ENCODE measurements at regions not wholly inside any gene's neighbourhood (a gene's known extent, or its start where the extent isn't known, plus 50 kb on each side); places are given as distances from the start of the nearest gene placed in this dataset.

- H3K27ac Mint-ChIP-seq, result no peak overlapping the region
- no peaks in the 10 kb centered on the region for H3K4me1 Mint-ChIP-seq (ENCODE audit: low read depth in 2 of 2)
- H3K27me3 Mint-ChIP-seq, result no peaks in the 10 kb centered on the region
- no peaks in the 10 kb centered on the region for H3K36me3 Mint-ChIP-seq (ENCODE audit: insufficient read depth)
- DNase-seq (no peak), ATAC-seq (replicated peaks) (no peak)
- peaks cover 3 to 6% of the 10 kb centered on the region in 2 donors for H3K9me3 Mint-ChIP-seq
- H3K4me3 Mint-ChIP-seq, result no peak overlapping the region
Observed at GRCh38 chr6:91126876-91127275, 540.0 kb upstream of the MAP3K7 start.

DNA sequence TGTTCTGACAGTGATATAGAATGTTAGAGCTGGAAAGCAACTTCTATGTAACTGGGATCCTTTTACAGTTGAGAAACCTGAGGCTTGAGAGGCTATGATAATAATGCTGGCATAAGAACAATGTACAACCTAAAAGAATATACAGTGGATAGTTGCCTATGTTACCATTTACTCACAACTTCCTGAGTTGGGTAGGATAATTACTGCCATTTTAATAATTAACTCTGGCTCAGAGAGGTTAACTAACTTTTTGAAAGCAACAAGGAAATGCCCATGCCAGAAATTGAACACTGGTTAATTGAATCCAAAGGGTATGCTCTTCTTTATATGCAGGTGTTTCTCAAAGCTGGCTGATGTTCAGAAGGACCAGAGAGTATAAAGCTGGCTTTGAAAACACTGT lies 530.7 kb upstream of the MAP3K7 start:
- H3K27ac Mint-ChIP-seq, result no peak overlapping the region
- DNase-seq, result no peak
- no peaks in the 10 kb centered on the region for H3K27me3 Mint-ChIP-seq
- no peak overlapping the region for H3K4me3 Mint-ChIP-seq
- peaks cover 4 to 7% of the 10 kb centered on the region in 2 donors for H3K9me3 Mint-ChIP-seq
- no peaks in the 10 kb centered on the region for H3K36me3 Mint-ChIP-seq (ENCODE audit: insufficient read depth)
- ATAC-seq (replicated peaks), result no peak
- H3K4me1 Mint-ChIP-seq (ENCODE audit: low read depth in 2 of 2), result no peaks in the 10 kb centered on the region

GRCh38 chr6:91114123-91114708 lies 527.3 kb upstream of the MAP3K7 start:
- Mint-ChIP-seq H3K4me1 (ENCODE audit: low read depth in 2 of 2) (no peaks in the 10 kb centered on the region), H3K27ac (no peak overlapping the region), H3K36me3 (ENCODE audit: insufficient read depth) (no peaks in the 10 kb centered on the region), H3K9me3 (peaks cover 4 to 7% of the 10 kb centered on the region in 2 donors), H3K4me3 (no peak overlapping the region), H3K27me3 (no peaks in the 10 kb centered on the region)
- ATAC-seq (replicated peaks) (no peak), DNase-seq (no peak)

DNA sequence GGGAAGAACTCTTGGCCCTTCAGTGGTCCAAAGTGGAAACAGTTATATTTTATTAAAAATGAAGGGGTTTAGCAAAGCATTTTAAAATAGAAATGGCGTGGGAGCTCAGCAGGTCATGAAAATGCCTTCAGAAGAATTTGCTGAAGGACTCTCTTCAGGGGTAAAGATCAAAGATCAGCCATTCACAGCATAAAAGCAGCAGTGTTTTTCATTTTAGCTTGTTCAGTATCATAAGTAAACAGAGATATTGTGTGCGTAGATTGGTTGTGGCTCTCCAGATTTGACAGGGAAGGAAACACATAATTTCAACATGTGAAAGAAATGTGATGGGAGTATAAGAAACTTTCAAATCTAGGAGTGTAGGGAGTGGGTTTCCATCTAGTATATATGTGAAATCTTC lies 519.2 kb upstream of the MAP3K7 start:
- H3K9me3 Mint-ChIP-seq, result peaks cover 0 to 1% of the 10 kb centered on the region in 2 donors
- H3K36me3 Mint-ChIP-seq (ENCODE audit: insufficient read depth), result no peaks in the 10 kb centered on the region
- no peak for ATAC-seq (replicated peaks)
- no peaks in the 10 kb centered on the region for H3K4me1 Mint-ChIP-seq (ENCODE audit: low read depth in 2 of 2)
- no peak overlapping the region for H3K4me3 Mint-ChIP-seq
- H3K27me3 Mint-ChIP-seq, result no peaks in the 10 kb centered on the region
- no peak overlapping the region for H3K27ac Mint-ChIP-seq
- DNase-seq, result no peak

DNA sequence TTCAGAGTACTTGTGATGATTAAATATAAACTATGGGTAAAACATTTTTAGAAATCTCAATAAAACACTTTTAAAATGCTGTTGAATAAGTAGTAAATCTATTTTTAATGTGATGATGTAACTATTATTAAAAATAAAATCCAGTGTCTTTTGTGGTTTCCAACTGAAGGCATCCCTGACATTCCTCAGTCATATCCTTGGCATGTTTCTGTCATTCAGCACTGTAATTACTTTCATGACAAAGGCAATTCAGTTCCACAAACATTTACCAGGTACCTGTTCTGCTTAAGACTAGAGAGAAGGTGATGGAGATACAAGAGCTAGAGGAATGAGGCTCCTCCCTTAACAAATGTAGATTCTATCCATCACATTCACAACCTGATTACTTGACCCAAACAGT lies 518.7 kb upstream of the MAP3K7 start:
- ATAC-seq (replicated peaks), result no peak
- Mint-ChIP-seq H3K27ac (no peak overlapping the region), H3K9me3 (peaks cover 0 to 1% of the 10 kb centered on the region in 2 donors), H3K4me1 (ENCODE audit: low read depth in 2 of 2) (no peaks in the 10 kb centered on the region), H3K27me3 (no peaks in the 10 kb centered on the region), H3K36me3 (ENCODE audit: insufficient read depth) (no peaks in the 10 kb centered on the region), H3K4me3 (no peak overlapping the region)
- no peak for DNase-seq

- no peak for ATAC-seq (replicated peaks)
- H3K27me3 Mint-ChIP-seq, result no peaks in the 10 kb centered on the region
- no peak overlapping the region for H3K27ac Mint-ChIP-seq
- H3K36me3 Mint-ChIP-seq (ENCODE audit: insufficient read depth), result no peaks in the 10 kb centered on the region
- peaks cover 0 to 1% of the 10 kb centered on the region in 2 donors for H3K4me1 Mint-ChIP-seq (ENCODE audit: low read depth in 2 of 2)
- peaks cover 0 to 5% of the 10 kb centered on the region in 2 donors for H3K9me3 Mint-ChIP-seq
- no peak overlapping the region for H3K4me3 Mint-ChIP-seq
- DNase-seq, result no peak
Observed at GRCh38 chr6:91099479-91099878, 512.6 kb upstream of the MAP3K7 start.

DNA sequence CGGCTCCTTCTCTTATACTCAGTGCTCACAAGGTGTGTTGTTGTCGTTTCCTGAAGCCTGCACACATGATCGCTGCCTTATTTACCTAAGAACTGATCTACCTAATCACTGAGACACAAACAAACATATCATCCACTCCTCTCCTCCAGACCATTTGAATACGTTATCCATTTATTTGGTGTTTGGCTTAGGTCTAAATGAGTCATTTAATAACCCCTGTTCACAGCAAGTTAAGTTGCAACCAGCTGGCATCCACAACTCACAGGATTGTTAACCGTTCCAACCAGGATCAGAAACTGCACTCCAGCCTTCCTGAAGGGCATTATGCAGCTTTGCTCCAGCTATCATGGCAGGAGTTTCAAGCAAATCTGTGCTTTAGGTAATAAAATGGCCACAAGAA lies 511.1 kb upstream of the MAP3K7 start:
- Mint-ChIP-seq H3K27me3 (no peaks in the 10 kb centered on the region), H3K27ac (no peak overlapping the region), H3K4me3 (no peak overlapping the region), H3K36me3 (ENCODE audit: insufficient read depth) (no peaks in the 10 kb centered on the region), H3K9me3 (peaks cover 0 to 12% of the 10 kb centered on the region in 2 donors), H3K4me1 (ENCODE audit: low read depth in 2 of 2) (peaks cover 0 to 1% of the 10 kb centered on the region in 2 donors)
- DNase-seq (no peak), ATAC-seq (replicated peaks) (no peak)

DNA sequence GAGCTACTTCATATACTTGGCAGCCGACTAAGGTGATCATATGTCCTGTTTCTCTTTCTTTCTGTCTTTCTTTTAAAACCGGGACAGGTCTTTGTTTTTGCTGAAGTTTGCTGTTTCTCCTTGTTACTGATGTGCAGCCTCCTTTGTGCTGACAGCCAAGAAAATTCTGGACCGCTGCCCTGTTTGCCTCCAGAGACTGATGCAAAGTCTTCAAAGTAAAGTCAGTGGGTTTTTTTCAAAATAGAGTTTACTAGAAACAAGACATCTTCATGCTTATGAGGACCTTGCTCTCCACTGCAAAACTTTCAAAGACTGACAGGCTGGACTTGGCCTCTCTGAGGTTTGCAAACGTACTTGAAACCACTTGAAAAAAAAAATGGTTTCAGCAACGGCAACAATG lies 510.5 kb upstream of the MAP3K7 start:
- Mint-ChIP-seq H3K27ac (no peak overlapping the region), H3K4me1 (ENCODE audit: low read depth in 2 of 2) (peaks cover 0 to 1% of the 10 kb centered on the region in 2 donors), H3K9me3 (peaks cover 0 to 12% of the 10 kb centered on the region in 2 donors), H3K27me3 (no peaks in the 10 kb centered on the region), H3K36me3 (ENCODE audit: insufficient read depth) (no peaks in the 10 kb centered on the region), H3K4me3 (no peak overlapping the region)
- DNase-seq (no peak), ATAC-seq (replicated peaks) (no peak)

- H3K27me3 Mint-ChIP-seq, result peaks cover 0 to 6% of the 10 kb centered on the region in 2 donors
- H3K36me3 Mint-ChIP-seq (ENCODE audit: insufficient read depth), result no peaks in the 10 kb centered on the region
- H3K4me1 Mint-ChIP-seq (ENCODE audit: low read depth in 2 of 2), result peaks cover 0 to 1% of the 10 kb centered on the region in 2 donors
- H3K4me3 Mint-ChIP-seq, result no peak overlapping the region
- peaks cover 0 to 19% of the 10 kb centered on the region in 2 donors for H3K9me3 Mint-ChIP-seq
- DNase-seq (no peak), ATAC-seq (replicated peaks) (no peak)
- no peak overlapping the region for H3K27ac Mint-ChIP-seq
Observed at GRCh38 chr6:91094806-91095475, 508.1 kb upstream of the MAP3K7 start.

DNA sequence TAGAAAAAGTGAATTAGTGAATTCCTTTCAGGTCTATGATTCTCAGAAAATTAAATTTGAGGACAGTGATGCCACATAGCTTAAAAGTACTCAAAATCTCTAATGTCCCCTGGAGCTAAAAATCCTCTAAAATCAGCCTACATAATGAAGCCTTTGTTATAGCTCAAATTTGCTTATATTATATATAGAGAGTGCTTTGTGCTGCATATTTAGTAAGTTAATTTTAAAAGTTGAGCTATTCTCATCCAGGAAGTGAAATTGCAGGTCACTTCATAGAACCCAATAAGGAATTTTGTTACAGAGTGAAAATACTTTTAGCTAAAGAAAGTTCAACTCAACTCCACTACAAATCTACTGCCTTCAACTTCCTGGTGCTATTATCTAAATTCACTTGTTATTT lies 507.5 kb upstream of the MAP3K7 start:
- DNase-seq (no peak), ATAC-seq (replicated peaks) (no peak)
- peaks cover under 1 to 16% of the 10 kb centered on the region in 2 donors for H3K9me3 Mint-ChIP-seq
- no peak overlapping the region for H3K4me3 Mint-ChIP-seq
- H3K27me3 Mint-ChIP-seq, result peaks cover 0 to 6% of the 10 kb centered on the region in 2 donors
- peaks cover 0 to under 1% of the 10 kb centered on the region in 2 donors for H3K4me1 Mint-ChIP-seq (ENCODE audit: low read depth in 2 of 2)
- no peaks in the 10 kb centered on the region for H3K36me3 Mint-ChIP-seq (ENCODE audit: insufficient read depth)
- H3K27ac Mint-ChIP-seq, result no peak overlapping the region

GRCh38 chr6:91088976-91089375 lies 502.1 kb upstream of the MAP3K7 start:
- Mint-ChIP-seq H3K27ac (no peak overlapping the region), H3K27me3 (peaks cover 0 to 6% of the 10 kb centered on the region in 2 donors), H3K36me3 (ENCODE audit: insufficient read depth) (no peaks in the 10 kb centered on the region), H3K4me1 (ENCODE audit: low read depth in 2 of 2) (no peaks in the 10 kb centered on the region), H3K4me3 (no peak overlapping the region), H3K9me3 (peaks cover 2 to 14% of the 10 kb centered on the region in 2 donors)
- ATAC-seq (replicated peaks), result no peak
- DNase-seq, result no peak

GRCh38 chr6:91088515-91088914 lies 501.6 kb upstream of the MAP3K7 start:
- Mint-ChIP-seq H3K27ac (no peak overlapping the region), H3K4me3 (no peak overlapping the region), H3K36me3 (ENCODE audit: insufficient read depth) (no peaks in the 10 kb centered on the region), H3K9me3 (peaks cover 2 to 11% of the 10 kb centered on the region in 2 donors), H3K27me3 (peaks cover 0 to 6% of the 10 kb centered on the region in 2 donors), H3K4me1 (ENCODE audit: low read depth in 2 of 2) (no peaks in the 10 kb centered on the region)
- DNase-seq (no peak), ATAC-seq (replicated peaks) (no peak)

GRCh38 chr6:91087908-91088307 lies 501.0 kb upstream of the MAP3K7 start:
- H3K36me3 Mint-ChIP-seq (ENCODE audit: insufficient read depth), result no peaks in the 10 kb centered on the region
- peaks cover 0 to 6% of the 10 kb centered on the region in 2 donors for H3K27me3 Mint-ChIP-seq
- ATAC-seq (replicated peaks) (no peak), DNase-seq (no peak)
- H3K4me3 Mint-ChIP-seq, result no peak overlapping the region
- no peaks in the 10 kb centered on the region for H3K4me1 Mint-ChIP-seq (ENCODE audit: low read depth in 2 of 2)
- no peak overlapping the region for H3K27ac Mint-ChIP-seq
- peaks cover 2 to 8% of the 10 kb centered on the region in 2 donors for H3K9me3 Mint-ChIP-seq

- no peaks in the 10 kb centered on the region for H3K27me3 Mint-ChIP-seq
- no peaks in the 10 kb centered on the region for H3K9me3 Mint-ChIP-seq
- H3K27ac Mint-ChIP-seq, result no peak overlapping the region
- H3K4me1 Mint-ChIP-seq (ENCODE audit: low read depth in 2 of 2), result peaks cover 0 to 1% of the 10 kb centered on the region in 2 donors
- no peaks in the 10 kb centered on the region for H3K36me3 Mint-ChIP-seq (ENCODE audit: insufficient read depth)
- no peak for DNase-seq
- no peak overlapping the region for H3K4me3 Mint-ChIP-seq
- no peak for ATAC-seq (replicated peaks)
Observed at GRCh38 chr6:91083211-91083610, 496.3 kb upstream of the MAP3K7 start.

Measured in effector memory CD8-positive, alpha-beta T cell (primary cell).